A549 (cell line): ENCODE measurements at regions not wholly inside any gene's neighbourhood (a gene's known extent, or its start where the extent isn't known, plus 50 kb on each side); places are given as distances from the start of the nearest gene placed in this dataset.

Experiments
- ATAC-seq, 2 experiments: fragments of 200-7000 bp in 1 of 2; fragments of >200 bp in 1 of 2; cut with Nextera tagmentation in 1 of 2; cut with Tn5 transposase in 1 of 2; 3 replicates each; pipeline versions ENCODE4 v1.8.0 to v1.9.1; 2018 to 2020; ENCODE audit warnings: mild to moderate bottlenecking in 1 of 2, moderate library complexity in 1 of 2
- CTCF ChIA-PET: fragments of 300-600 bp; sonication (Branson Sonifier 250); formaldehyde crosslinking; extraction: SDS; loops from one replicate; lab custom pipeline; 2021; ENCODE audit warnings: antibody characterized with exemption, inconsistent platforms; lab: Yijun Ruan, JAX
- POLR2A ChIA-PET: fragments of 350-600 bp; formaldehyde crosslinking; extraction: SDS; loops from one replicate; lab custom pipeline; 2021; ENCODE audit warnings: antibody characterized with exemption, inconsistent platforms; lab: Yijun Ruan, JAX
- DNase-seq, 2 experiments: peaks; one replicate each; pipeline versions ENCODE4 v3.0.0 to v3.0.0-alpha.2; 2011 to 2016; ENCODE audit warnings: low read depth in 1 of 2, low spot score in 1 of 2
- FAIRE-seq: peaks from 2 replicates; lab custom pipeline; 2011; peaks lifted over from hg19 to GRCh38; lab: Jason Lieb, UNC
- H3K27ac ChIP-seq, 2 experiments: fragments of >200 bp; sonication (Bioruptor Twin); formaldehyde crosslinking; 3 replicates each; pipeline ENCODE4 v1.5.1; 2016 to 2017
- H3K4me1 ChIP-seq: fragments of >200 bp; sonication (Bioruptor Twin); formaldehyde crosslinking; 3 replicates; pipeline ENCODE4 v1.6.1; 2016
- H3K4me2 ChIP-seq: fragments of >200 bp; sonication (Bioruptor Twin); formaldehyde crosslinking; 3 replicates; pipeline ENCODE4 v1.6.1; 2016
- H3K4me3 ChIP-seq: fragments of >200 bp; sonication (Bioruptor Twin); formaldehyde crosslinking; 3 replicates; pipeline ENCODE4 v1.5.1; 2016
- H3K9me3 ChIP-seq: fragments of >200 bp; sonication (Bioruptor Twin); formaldehyde crosslinking; 3 replicates; pipeline ENCODE4 v1.6.1; 2016
- CBX2 ChIP-seq: fragments of 200-600 bp; sonication (generic); IDR thresholded peaks from 2 replicates; pipeline ENCODE4 v1.6.1; 2016; ENCODE audit warnings: low read depth, mild to moderate bottlenecking, borderline replicate concordance
- E2F6 ChIP-seq: IDR thresholded peaks from 2 replicates; pipeline ENCODE4 v1.6.1; 2012; ENCODE audit warnings: low read depth, borderline replicate concordance
- EHF ChIP-seq: fragments of 250-450 bp; sonication (Bioruptor Pico); IDR thresholded peaks from 2 replicates; pipeline ENCODE4 v1.5.0; 2020; ENCODE audit warnings: mild to moderate bottlenecking
- EHMT2 ChIP-seq: fragments of 200-600 bp; sonication (generic); IDR thresholded peaks from 2 replicates; pipeline ENCODE4 v1.6.1; 2016; ENCODE audit warnings: antibody characterized with exemption, low read depth, mild to moderate bottlenecking, moderate library complexity
- ESRRA ChIP-seq: fragments of 150-350 bp; IDR thresholded peaks from 2 replicates; pipeline ENCODE4 v1.6.1; 2014; ENCODE audit warnings: mild to moderate bottlenecking, low read length, borderline replicate concordance
- FOXS1 ChIP-seq: fragments of 250-450 bp; sonication (Bioruptor Pico); IDR thresholded peaks from 2 replicates; pipeline ENCODE4 v1.5.0; 2020; ENCODE audit warnings: mild to moderate bottlenecking, moderate library complexity
- GATA3 ChIP-seq: IDR thresholded peaks from 2 replicates; pipeline ENCODE4 v1.6.1; 2012; ENCODE audit warnings: borderline replicate concordance
- HES2 ChIP-seq: fragments of >200 bp; sonication (Bioruptor Twin); formaldehyde crosslinking; IDR thresholded peaks from 2 replicates; pipeline ENCODE4 v1.6.1; 2016
- HMGXB4 ChIP-seq: fragments of 250-450 bp; sonication (Bioruptor Pico); IDR thresholded peaks from 2 replicates; pipeline ENCODE4 v1.5.0; 2021; ENCODE audit warnings: mild to moderate bottlenecking, moderate library complexity, borderline replicate concordance
- HOXB13 ChIP-seq: fragments of 250-450 bp; sonication (Bioruptor Pico); IDR thresholded peaks from 2 replicates; pipeline ENCODE4 v1.5.0; 2020; ENCODE audit warnings: low read depth, mild to moderate bottlenecking, moderate library complexity
- MAFK ChIP-seq: fragments of 450-650 bp; IDR thresholded peaks from 2 replicates; pipeline ENCODE4 v1.6.1; 2014; ENCODE audit not compliant: partially characterized antibody
- MYC ChIP-seq: IDR thresholded peaks from 2 replicates; pipeline ENCODE4 v1.6.1; 2012; ENCODE audit warnings: mild to moderate bottlenecking, inconsistent platforms, low read length, improper control_type of control experiment, borderline replicate concordance
- NR3C1 ChIP-seq: fragments of >200 bp; sonication (Bioruptor Twin); formaldehyde crosslinking; IDR thresholded peaks from 3 replicates; pipeline ENCODE4 v1.6.1; 2017
- POLR2A ChIP-seq: IDR thresholded peaks from 2 replicates; pipeline ENCODE4 v1.6.1; 2012; ENCODE audit warnings: mild to moderate bottlenecking, low read length
- POLR2AphosphoS2 ChIP-seq: conservative IDR thresholded peaks from 2 replicates; pipeline ENCODE4 v1.6.1; 2012; ENCODE audit warnings: low read length, improper control_type of control experiment, inconsistent platforms
- RARB ChIP-seq: fragments of 250-450 bp; sonication (Bioruptor Pico); IDR thresholded peaks from 2 replicates; pipeline ENCODE4 v1.8.0; 2021; ENCODE audit warnings: mild to moderate bottlenecking, moderate library complexity
- RCOR1 ChIP-seq: fragments of 150-350 bp; IDR thresholded peaks from 2 replicates; pipeline ENCODE4 v1.6.1; 2014; ENCODE audit warnings: antibody characterized with exemption, low read length, low read depth
- RFX5 ChIP-seq: fragments of 450-650 bp; IDR thresholded peaks from 2 replicates; pipeline ENCODE4 v1.7.1; 2014; ENCODE audit warnings: antibody characterized with exemption, mild to moderate bottlenecking, moderate library complexity
- RNF2 ChIP-seq: fragments of 200-600 bp; sonication (generic); IDR thresholded peaks from 2 replicates; pipeline ENCODE4 v1.6.1; 2016; ENCODE audit warnings: low read depth, mild to moderate bottlenecking, antibody characterized with exemption, moderate library complexity, borderline replicate concordance
- SMC3 ChIP-seq: fragments of >200 bp; sonication (Bioruptor Twin); formaldehyde crosslinking; IDR thresholded peaks from 3 replicates; pipeline ENCODE4 v1.6.1; 2018; ENCODE audit warnings: inconsistent platforms
- TP53 ChIP-seq: fragments of 250-450 bp; sonication (Bioruptor Pico); IDR thresholded peaks from 2 replicates; pipeline ENCODE4 v1.5.0; 2021; ENCODE audit warnings: mild to moderate bottlenecking, moderate library complexity
- USF2 ChIP-seq: fragments of 450-650 bp; IDR thresholded peaks from 2 replicates; pipeline ENCODE4 v1.6.1; 2014; ENCODE audit warnings: antibody characterized with exemption
- ZNF302 ChIP-seq: fragments of 250-450 bp; sonication (Bioruptor Pico); IDR thresholded peaks from 2 replicates; pipeline ENCODE4 v1.9.0; 2021; ENCODE audit warnings: inconsistent platforms, mild to moderate bottlenecking, moderate library complexity
- WGBS: methylation state at CpG from one replicate; pipeline ENCODE4 v1.1.6; 2017; ENCODE audit errors: missing lambda C conversion rate; 5-methylcytosine and 5-hydroxymethylcytosine counted together
- TF ChIP-seq, protein P1 (sequence below): fragments of >200 bp; sonication (Bioruptor Twin); formaldehyde crosslinking; IDR thresholded peaks from 3 replicates; pipeline ENCODE4 v1.6.1; 2016
- TF ChIP-seq, protein P2 (sequence below): IDR thresholded peaks from 2 replicates; pipeline ENCODE4 v1.6.1; 2012
- TF ChIP-seq, protein P3 (sequence below): IDR thresholded peaks from 2 replicates; pipeline ENCODE4 v1.6.1; 2012
- TF ChIP-seq, protein P4 (sequence below): fragments of 250-450 bp; sonication (Bioruptor Pico); IDR thresholded peaks from 2 replicates; pipeline ENCODE4 v1.5.0; 2020; ENCODE audit warnings: low read depth, mild to moderate bottlenecking, moderate library complexity

GRCh38 chr7:152968514-152968913 is 209.0 kb downstream of the ACTR3B start:
- Histone ChIP-seq H3K4me3 (no peak overlapping the region), H3K4me2 (no peak overlapping the region)
- ATAC-seq: no peak
- CTCF ChIA-PET: no interaction called here
- DNase-seq: no peak
- no peak for TF ChIP-seq CBX2
- no peak for TF ChIP-seq MAFK
- TF ChIP-seq RFX5: no peak
- no peak for TF ChIP-seq RCOR1
- no peak for TF ChIP-seq HMGXB4 (CRISPR knock-in tag)
- no peak for TF ChIP-seq GATA3
- TF ChIP-seq EHF (CRISPR knock-in tag): no peak
- TF ChIP-seq, protein P1, sequence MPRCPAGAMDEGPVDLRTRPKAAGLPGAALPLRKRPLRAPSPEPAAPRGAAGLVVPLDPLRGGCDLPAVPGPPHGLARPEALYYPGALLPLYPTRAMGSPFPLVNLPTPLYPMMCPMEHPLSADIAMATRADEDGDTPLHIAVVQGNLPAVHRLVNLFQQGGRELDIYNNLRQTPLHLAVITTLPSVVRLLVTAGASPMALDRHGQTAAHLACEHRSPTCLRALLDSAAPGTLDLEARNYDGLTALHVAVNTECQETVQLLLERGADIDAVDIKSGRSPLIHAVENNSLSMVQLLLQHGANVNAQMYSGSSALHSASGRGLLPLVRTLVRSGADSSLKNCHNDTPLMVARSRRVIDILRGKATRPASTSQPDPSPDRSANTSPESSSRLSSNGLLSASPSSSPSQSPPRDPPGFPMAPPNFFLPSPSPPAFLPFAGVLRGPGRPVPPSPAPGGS: no peak
- no peak for TF ChIP-seq HOXB13 (CRISPR knock-in tag)
- no peak for TF ChIP-seq RNF2
- TF ChIP-seq NR3C1: no peak
- TF ChIP-seq, protein P2, sequence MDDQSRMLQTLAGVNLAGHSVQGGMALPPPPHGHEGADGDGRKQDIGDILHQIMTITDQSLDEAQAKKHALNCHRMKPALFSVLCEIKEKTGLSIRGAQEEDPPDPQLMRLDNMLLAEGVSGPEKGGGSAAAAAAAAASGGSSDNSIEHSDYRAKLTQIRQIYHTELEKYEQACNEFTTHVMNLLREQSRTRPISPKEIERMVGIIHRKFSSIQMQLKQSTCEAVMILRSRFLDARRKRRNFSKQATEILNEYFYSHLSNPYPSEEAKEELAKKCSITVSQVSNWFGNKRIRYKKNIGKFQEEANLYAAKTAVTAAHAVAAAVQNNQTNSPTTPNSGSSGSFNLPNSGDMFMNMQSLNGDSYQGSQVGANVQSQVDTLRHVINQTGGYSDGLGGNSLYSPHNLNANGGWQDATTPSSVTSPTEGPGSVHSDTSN: no peak
- TF ChIP-seq TP53 (CRISPR knock-in tag): no peak
- TF ChIP-seq, all 56 proteins: peak for 0
- Histone ChIP-seq H3K9me3 (peaks cover 3% of the 10 kb centered on the region; the same call in 1 of the 3 replicates), H3K4me1 (no peaks in the 10 kb centered on the region), H3K27ac (no peak overlapping the region)
- 0% methylated on average over 3 of the region's 3 CpGs for WGBS
- FAIRE-seq: no peak
- POLR2A ChIA-PET: no interaction called here

DNA sequence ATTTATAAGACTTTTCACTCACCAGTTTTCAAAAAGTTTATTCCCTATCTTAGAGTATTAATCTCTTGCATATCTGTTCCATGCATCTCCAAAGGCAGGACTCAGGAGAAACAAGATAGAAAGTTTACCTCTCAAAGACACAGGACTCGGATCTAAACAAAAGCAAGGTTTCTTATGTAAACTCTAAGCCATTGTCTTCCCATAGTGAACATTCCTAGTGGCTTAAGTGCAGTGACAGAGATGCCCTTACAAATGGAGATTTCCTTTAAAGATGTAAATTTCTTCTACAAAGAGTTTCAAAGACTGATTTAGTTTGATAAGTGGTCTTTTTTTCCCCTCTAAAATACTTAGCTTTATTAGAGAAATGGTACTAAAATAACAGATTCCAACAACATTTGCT is 209.8 kb downstream of the ACTR3B start:
- FAIRE-seq: no peak
- peaks cover 3% of the 10 kb centered on the region; the same call in 1 of the 3 replicates for H3K9me3 ChIP-seq
- H3K27ac ChIP-seq: no peak overlapping the region
- POLR2A ChIA-PET: no interaction called here
- ATAC-seq: no peak
- H3K4me3 ChIP-seq: no peak overlapping the region
- no peak overlapping the region for H3K4me2 ChIP-seq
- TF ChIP-seq ZNF302 (CRISPR knock-in tag) (no peak), EHMT2 (no peak), ESRRA (no peak), HES2 (no peak), RFX5 (no peak), USF2 (no peak), POLR2A (no peak), MYC (no peak), SMC3 (no peak), POLR2AphosphoS2 (no peak), HMGXB4 (CRISPR knock-in tag) (no peak), FOXS1 (CRISPR knock-in tag) (no peak), RARB (no peak), E2F6 (no peak)
- TF ChIP-seq, protein P2: no peak
- TF ChIP-seq, protein P3, sequence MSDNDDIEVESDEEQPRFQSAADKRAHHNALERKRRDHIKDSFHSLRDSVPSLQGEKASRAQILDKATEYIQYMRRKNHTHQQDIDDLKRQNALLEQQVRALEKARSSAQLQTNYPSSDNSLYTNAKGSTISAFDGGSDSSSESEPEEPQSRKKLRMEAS: no peak
- TF ChIP-seq, protein P4, sequence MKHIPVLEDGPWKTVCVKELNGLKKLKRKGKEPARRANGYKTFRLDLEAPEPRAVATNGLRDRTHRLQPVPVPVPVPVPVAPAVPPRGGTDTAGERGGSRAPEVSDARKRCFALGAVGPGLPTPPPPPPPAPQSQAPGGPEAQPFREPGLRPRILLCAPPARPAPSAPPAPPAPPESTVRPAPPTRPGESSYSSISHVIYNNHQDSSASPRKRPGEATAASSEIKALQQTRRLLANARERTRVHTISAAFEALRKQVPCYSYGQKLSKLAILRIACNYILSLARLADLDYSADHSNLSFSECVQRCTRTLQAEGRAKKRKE: no peak
- TF ChIP-seq, all 56 proteins: peak for 0
- CTCF ChIA-PET: no interaction called here
- 6% methylated on average over 1 of the region's 1 CpG for WGBS
- DNase-seq: no peak
- no peaks in the 10 kb centered on the region for H3K4me1 ChIP-seq
